Epithelial cell of esophagus (primary cell): ENCODE measurements at regions not wholly inside any gene's neighbourhood (a gene's known extent, or its start where the extent isn't known, plus 50 kb on each side); places are given as distances from the start of the nearest gene placed in this dataset.

Experiments used
- DNase-seq: peaks from one replicate; pipeline ENCODE4 v3.0.0; 2010; ENCODE audit warnings: low read depth
- H3K4me3 ChIP-seq: 2 replicates; pipeline ENCODE4 v1.5.1; 2011; ENCODE audit warnings: mild to moderate bottlenecking, low read length, control low read depth
- CTCF ChIP-seq: IDR thresholded peaks from 2 replicates; pipeline ENCODE4 v1.5.1; 2011; ENCODE audit warnings: low read depth, mild to moderate bottlenecking, low read length, control low read depth, inconsistent platforms; ENCODE audit not compliant: insufficient read depth; ENCODE audit errors: missing control alignments

GRCh38 chr2:122575076-122575475, 819.6 kb downstream of the TSN start:
- no peak for TF ChIP-seq CTCF
- no peak for DNase-seq
- no peak overlapping the region for H3K4me3 ChIP-seq

DNA sequence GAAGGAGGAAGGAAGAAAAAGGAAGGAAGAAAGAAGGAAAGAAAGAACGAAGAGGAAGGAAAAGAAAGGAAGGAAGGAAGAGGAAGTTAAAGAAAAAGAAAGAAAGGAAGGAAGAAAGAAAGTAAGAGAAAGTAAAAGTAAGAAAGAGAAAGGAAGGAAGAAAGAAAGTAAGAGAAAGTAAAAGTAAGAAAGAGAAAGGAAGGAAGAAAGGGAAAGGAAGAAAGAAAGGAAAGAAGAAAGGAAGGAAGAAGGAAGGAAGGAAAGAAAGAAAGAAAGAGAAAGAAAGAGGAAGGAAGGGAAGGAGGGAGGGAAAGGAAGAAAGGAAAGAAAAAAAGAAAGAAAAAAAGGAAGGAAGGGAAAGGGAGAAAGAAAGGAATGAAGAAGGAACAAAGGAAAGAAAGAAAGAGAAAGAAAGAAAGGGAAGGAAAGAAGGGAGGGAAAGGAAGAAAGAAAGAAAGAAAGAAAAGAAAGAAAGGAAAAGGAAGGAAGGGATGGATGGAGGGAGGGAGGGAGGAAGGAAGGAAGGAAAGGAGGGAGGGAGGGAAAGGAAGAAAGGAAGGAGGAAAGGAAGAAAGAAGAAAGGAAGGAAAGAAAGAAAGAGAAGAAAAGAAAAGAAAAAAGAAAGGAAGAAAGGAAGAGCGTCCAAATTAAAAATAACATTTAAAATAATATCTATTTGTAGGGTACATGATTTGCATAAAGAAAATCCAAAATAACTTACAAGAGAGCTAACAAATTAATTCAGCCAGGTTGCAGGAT, 827.9 kb downstream of the TSN start:
- no peak for DNase-seq
- no peak for TF ChIP-seq CTCF
- H3K4me3 ChIP-seq, result no peak overlapping the region

DNA sequence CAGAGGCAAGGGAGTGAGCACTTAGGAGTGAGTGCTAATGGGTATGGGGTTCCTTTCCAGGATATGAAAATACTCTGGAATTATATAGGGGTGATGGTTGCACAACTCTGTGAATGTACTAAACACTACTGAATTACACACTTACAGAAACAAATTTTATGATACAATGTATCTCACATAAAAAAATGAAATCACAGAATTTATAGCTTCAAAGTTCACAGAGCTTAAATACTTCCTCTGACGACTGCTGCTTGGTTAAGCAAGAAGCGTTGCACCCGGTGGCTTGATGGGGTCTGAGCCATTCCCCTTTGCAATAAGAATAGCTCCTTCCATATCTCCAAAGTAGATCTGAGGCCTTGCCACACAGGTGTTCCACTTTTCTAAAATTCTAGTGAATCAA, 835.1 kb downstream of the TSN start:
- no peak overlapping the region for H3K4me3 ChIP-seq
- no peak for TF ChIP-seq CTCF
- no peak for DNase-seq

DNA sequence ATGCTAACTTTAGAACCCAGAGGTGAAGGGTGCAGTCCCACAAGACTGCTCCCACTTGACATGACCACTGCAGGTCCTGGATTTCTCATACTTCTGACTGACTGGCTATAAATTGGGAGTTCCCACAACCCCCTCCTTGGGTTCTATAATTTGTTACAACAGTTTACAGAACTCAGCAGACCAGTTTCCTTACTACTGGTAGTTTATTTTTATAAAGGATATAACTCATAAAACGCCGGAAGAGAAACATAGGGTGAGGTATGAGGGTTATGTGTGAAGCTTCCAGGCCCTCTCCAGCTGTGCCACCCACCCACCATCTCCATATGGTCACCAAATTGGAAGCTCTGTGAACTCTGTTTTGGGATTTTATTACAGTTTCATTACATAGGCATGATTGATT, 839.6 kb downstream of the TSN start:
- no peak for TF ChIP-seq CTCF
- no peak overlapping the region for H3K4me3 ChIP-seq

GRCh38 chr2:122596598-122596997, 841.1 kb downstream of the TSN start:
- TF ChIP-seq CTCF, result no peak
- no peak for DNase-seq
- no peak overlapping the region for H3K4me3 ChIP-seq

More for the DNA sequence above, 839.6 kb downstream of the TSN start:
- DNase-seq, result no peak

DNA sequence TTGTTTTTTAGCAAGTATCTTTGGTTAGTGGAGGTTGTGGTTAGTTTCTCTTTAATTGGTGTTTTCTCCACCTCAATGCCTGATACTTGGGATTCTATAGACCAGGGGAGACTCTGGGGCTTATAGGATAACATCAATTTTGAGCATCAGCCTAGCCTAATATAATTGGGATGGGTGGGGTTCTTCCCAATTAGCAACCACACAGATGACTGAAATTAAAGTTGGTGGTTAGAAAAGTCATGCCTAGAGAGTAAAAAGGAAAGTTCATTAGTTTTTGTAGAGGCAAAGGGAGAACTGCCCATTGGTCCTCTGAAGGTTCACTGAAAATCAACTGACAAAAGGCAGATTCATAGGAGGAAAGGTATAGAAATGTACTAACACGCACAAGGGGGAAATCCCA, 843.3 kb downstream of the TSN start:
- no peak for DNase-seq
- no peak overlapping the region for H3K4me3 ChIP-seq
- no peak for TF ChIP-seq CTCF
